ENCODE measurements at regions not wholly inside any gene's neighbourhood (a gene's known extent, or its start where the extent isn't known, plus 50 kb on each side); places are given as distances from the start of the nearest gene placed in this dataset.

DNA sequence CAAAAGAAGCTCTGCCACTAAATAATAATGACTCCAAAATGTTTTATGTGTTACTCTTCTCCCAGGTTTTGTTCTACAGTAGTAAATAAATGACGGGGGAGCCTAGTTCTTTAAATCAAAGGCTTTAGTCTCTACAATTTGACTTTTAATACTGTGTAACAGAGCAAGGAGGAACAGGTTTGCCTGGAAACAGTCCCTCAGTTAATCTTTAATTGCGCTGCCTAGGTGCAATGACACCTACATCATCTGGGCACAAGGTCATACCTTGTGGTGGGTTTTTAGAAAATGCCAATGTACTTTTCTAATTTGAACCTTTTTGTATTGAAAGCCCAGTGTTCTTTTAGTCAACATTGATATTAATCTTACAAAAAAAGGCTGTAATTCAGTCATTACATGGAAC is 287.3 kb upstream of the SETBP1 start:
- no TSS peak for BruUV-seq (replicated peaks)
- H3K4me3 ChIP-seq (ENCODE audit: low read depth, low read length, poor library complexity, severe bottlenecking): no peak overlapping the region
- ChIA-PET POLR2A (ENCODE audit: low non-redundant PET) (no interaction called here), CTCF (no interaction called here)
- no peak for DNase-seq (ENCODE audit: low spot score)
- H3K9me3 ChIP-seq (ENCODE audit: low read depth, low read length, poor library complexity, severe bottlenecking): no peaks in the 10 kb centered on the region
- intact Hi-C loops (cut with micrococcal nuclease; ENCODE audit: unreplicated experiment): no loop called here
- H3K27ac ChIP-seq (ENCODE audit: low read depth, low read length, poor library complexity, severe bottlenecking): no peak overlapping the region
- no peaks in the 10 kb centered on the region for H3K27me3 ChIP-seq (replicated peaks; ENCODE audit: insufficient read depth, low read depth, low read length, poor library complexity)
- H3K36me3 ChIP-seq (ENCODE audit: insufficient read depth, low read length, poor library complexity, severe bottlenecking): no peaks in the 10 kb centered on the region
- no peaks in the 10 kb centered on the region for H3K4me1 ChIP-seq (ENCODE audit: insufficient read depth, low read length, poor library complexity, severe bottlenecking)
- TF ChIP-seq, protein P1, sequence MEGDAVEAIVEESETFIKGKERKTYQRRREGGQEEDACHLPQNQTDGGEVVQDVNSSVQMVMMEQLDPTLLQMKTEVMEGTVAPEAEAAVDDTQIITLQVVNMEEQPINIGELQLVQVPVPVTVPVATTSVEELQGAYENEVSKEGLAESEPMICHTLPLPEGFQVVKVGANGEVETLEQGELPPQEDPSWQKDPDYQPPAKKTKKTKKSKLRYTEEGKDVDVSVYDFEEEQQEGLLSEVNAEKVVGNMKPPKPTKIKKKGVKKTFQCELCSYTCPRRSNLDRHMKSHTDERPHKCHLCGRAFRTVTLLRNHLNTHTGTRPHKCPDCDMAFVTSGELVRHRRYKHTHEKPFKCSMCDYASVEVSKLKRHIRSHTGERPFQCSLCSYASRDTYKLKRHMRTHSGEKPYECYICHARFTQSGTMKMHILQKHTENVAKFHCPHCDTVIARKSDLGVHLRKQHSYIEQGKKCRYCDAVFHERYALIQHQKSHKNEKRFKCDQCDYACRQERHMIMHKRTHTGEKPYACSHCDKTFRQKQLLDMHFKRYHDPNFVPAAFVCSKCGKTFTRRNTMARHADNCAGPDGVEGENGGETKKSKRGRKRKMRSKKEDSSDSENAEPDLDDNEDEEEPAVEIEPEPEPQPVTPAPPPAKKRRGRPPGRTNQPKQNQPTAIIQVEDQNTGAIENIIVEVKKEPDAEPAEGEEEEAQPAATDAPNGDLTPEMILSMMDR (conservative IDR thresholded peaks at IDR 0.05; ENCODE audit: low read depth, low read length): no peak
- no peak for TF ChIP-seq EZH2 (IDR thresholded peaks at IDR 0.05; ENCODE audit: borderline replicate concordance, low read depth, low read length, poor library complexity, severe bottlenecking)

DNA sequence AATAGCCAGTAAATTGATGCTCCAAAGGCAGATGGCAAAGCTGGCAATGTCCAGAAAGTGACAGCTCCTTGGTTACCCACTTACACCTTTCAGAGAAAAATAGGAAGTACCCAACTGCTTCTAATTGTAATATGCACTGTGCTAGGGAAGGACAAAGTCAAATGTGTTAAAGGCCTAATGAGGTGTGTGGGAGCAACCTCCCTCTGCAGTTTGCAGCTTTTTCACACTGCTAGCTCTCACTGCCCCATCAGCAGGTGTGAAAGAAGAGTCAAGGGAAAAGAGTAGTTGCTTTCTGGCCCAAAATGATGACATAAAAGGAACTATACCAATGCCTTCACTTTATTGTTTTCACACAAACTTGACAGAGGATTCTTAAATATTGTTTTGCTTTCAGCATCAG is 284.1 kb upstream of the SETBP1 start:
- H3K27me3 ChIP-seq (replicated peaks; ENCODE audit: insufficient read depth, low read depth, low read length, poor library complexity): no peaks in the 10 kb centered on the region
- CTCF ChIA-PET: no interaction called here
- no peaks in the 10 kb centered on the region for H3K4me1 ChIP-seq (ENCODE audit: insufficient read depth, low read length, poor library complexity, severe bottlenecking)
- POLR2A ChIA-PET (ENCODE audit: low non-redundant PET): no interaction called here
- TF ChIP-seq, protein P1 (conservative IDR thresholded peaks at IDR 0.05; ENCODE audit: low read depth, low read length): no peak
- no peak for TF ChIP-seq EZH2 (IDR thresholded peaks at IDR 0.05; ENCODE audit: borderline replicate concordance, low read depth, low read length, poor library complexity, severe bottlenecking)
- DNase-seq (ENCODE audit: low spot score): no peak
- H3K9me3 ChIP-seq (ENCODE audit: low read depth, low read length, poor library complexity, severe bottlenecking): no peaks in the 10 kb centered on the region
- no peak overlapping the region for H3K27ac ChIP-seq (ENCODE audit: low read depth, low read length, poor library complexity, severe bottlenecking)
- intact Hi-C loops (cut with micrococcal nuclease; ENCODE audit: unreplicated experiment): no loop called here
- no peak overlapping the region for H3K4me3 ChIP-seq (ENCODE audit: low read depth, low read length, poor library complexity, severe bottlenecking)
- BruUV-seq (replicated peaks): no TSS peak
- H3K36me3 ChIP-seq (ENCODE audit: insufficient read depth, low read length, poor library complexity, severe bottlenecking): no peaks in the 10 kb centered on the region

DNA sequence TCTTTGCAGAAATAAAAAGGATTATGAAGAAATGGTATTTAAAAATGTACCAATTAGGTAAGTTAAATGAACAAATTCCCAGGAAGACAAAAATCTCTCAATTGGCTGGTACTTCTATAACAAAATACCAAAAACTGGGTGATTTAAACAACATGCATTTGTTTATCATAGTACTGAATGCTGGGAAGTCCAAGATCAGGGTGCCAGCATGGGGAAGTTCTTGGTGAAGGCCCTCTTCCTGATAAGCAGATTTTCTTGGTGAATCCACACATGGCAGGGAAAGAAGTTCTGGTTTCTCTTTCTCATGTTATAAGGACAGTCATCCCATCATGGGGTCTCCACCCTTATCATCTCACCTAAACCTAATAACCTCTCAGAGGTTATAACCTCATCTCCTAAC is 271.6 kb upstream of the SETBP1 start:
- CTCF ChIA-PET: no interaction called here
- intact Hi-C loops (cut with micrococcal nuclease; ENCODE audit: unreplicated experiment): no loop called here

More for the DNA sequence above, 271.6 kb upstream of the SETBP1 start:
- H3K4me1 ChIP-seq (ENCODE audit: insufficient read depth, low read length, poor library complexity, severe bottlenecking): no peaks in the 10 kb centered on the region
- TF ChIP-seq EZH2 (IDR thresholded peaks at IDR 0.05; ENCODE audit: borderline replicate concordance, low read depth, low read length, poor library complexity, severe bottlenecking): no peak
- TF ChIP-seq, protein P1 (conservative IDR thresholded peaks at IDR 0.05; ENCODE audit: low read depth, low read length): no peak
- no peak for DNase-seq (ENCODE audit: low spot score)
- H3K27ac ChIP-seq (ENCODE audit: low read depth, low read length, poor library complexity, severe bottlenecking): no peak overlapping the region
- H3K27me3 ChIP-seq (replicated peaks; ENCODE audit: insufficient read depth, low read depth, low read length, poor library complexity): no peaks in the 10 kb centered on the region
- H3K9me3 ChIP-seq (ENCODE audit: low read depth, low read length, poor library complexity, severe bottlenecking): peaks cover 9% of the 10 kb centered on the region
- H3K4me3 ChIP-seq (ENCODE audit: low read depth, low read length, poor library complexity, severe bottlenecking): no peak overlapping the region
- no TSS peak for BruUV-seq (replicated peaks)
- H3K36me3 ChIP-seq (ENCODE audit: insufficient read depth, low read length, poor library complexity, severe bottlenecking): no peaks in the 10 kb centered on the region
- POLR2A ChIA-PET (ENCODE audit: low non-redundant PET): no interaction called here

Data from A673 (cell line).